ENCODE measurements at regions not wholly inside any gene's neighbourhood (a gene's known extent, or its start where the extent isn't known, plus 50 kb on each side); places are given as distances from the start of the nearest gene placed in this dataset.
"Not testable (repeated sequence)": the region's sequence is repeated elsewhere in the genome, so short reads cannot be mapped to it uniquely, and the experiment has no call there.

DNA sequence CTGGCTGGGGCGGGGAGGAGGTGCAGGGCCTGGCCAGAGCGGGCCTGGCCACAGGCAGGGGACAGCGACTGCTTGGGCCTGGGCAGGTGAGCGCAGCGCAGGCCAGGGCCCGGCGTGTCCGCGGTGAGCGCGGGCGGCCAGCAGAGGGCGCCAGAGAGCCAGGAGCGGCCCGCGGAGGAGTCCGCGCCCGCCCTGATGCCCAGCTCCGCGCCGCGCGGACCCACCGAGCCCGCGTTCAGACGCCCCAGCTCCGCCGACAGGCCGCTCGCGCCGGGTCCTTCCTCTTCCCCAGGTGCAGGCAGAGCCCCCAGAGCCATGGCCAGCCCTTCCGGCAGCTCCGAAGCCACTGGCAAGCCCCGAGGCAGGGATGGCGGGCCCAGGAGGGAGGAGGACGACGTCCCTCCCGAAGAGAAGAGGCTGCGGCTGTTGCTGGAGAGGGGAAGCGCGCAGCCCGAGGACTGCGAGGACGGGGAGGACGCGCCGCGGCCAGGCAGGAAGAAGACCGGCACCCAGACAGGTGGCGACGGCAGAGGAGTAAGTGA is 171.1 kb upstream of the OSBPL11 start:
- TF ChIP-seq, protein P1, sequence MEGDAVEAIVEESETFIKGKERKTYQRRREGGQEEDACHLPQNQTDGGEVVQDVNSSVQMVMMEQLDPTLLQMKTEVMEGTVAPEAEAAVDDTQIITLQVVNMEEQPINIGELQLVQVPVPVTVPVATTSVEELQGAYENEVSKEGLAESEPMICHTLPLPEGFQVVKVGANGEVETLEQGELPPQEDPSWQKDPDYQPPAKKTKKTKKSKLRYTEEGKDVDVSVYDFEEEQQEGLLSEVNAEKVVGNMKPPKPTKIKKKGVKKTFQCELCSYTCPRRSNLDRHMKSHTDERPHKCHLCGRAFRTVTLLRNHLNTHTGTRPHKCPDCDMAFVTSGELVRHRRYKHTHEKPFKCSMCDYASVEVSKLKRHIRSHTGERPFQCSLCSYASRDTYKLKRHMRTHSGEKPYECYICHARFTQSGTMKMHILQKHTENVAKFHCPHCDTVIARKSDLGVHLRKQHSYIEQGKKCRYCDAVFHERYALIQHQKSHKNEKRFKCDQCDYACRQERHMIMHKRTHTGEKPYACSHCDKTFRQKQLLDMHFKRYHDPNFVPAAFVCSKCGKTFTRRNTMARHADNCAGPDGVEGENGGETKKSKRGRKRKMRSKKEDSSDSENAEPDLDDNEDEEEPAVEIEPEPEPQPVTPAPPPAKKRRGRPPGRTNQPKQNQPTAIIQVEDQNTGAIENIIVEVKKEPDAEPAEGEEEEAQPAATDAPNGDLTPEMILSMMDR (IDR thresholded peaks at IDR 0.05; ENCODE audit: borderline replicate concordance, extremely low read depth, insufficient read depth): peak; percentile 87
- H3K9me3 ChIP-seq (ENCODE audit: control insufficient read depth in 2 of 3, insufficient read depth in 1 of 3, low read length in 3 of 3); H3K27ac ChIP-seq (ENCODE audit: low read depth in 2 of 2, low read length in 2 of 2); FAIRE-seq; intact Hi-C loops (cut with DNase I); H3K9ac ChIP-seq (ENCODE audit: low read length in 3 of 3); H3K36me3 ChIP-seq (ENCODE audit: control insufficient read depth in 2 of 3, insufficient read depth in 3 of 3, low read length in 3 of 3); H3K27me3 ChIP-seq (ENCODE audit: control insufficient read depth, insufficient read depth, low read length); H3K4me1 ChIP-seq (ENCODE audit: control insufficient read depth in 2 of 3, insufficient read depth in 2 of 3, low read depth in 1 of 3, low read length in 3 of 3): not testable (repeated sequence)
- peak; percentile 69 to 80 (median 73) for DNase-seq
- H3K4me3 ChIP-seq (ENCODE audit: low read length in 3 of 3): peak overlapping the region in 1 of 3 donors; percentile 16

GRCh38 chr3:125766931-125767330 is 171.6 kb upstream of the OSBPL11 start:
- H3K27ac ChIP-seq (ENCODE audit: low read depth in 2 of 2, low read length in 2 of 2); H3K4me1 ChIP-seq (ENCODE audit: control insufficient read depth in 2 of 3, insufficient read depth in 2 of 3, low read depth in 1 of 3, low read length in 3 of 3); H3K9me3 ChIP-seq (ENCODE audit: control insufficient read depth in 2 of 3, insufficient read depth in 1 of 3, low read length in 3 of 3); H3K36me3 ChIP-seq (ENCODE audit: control insufficient read depth in 2 of 3, insufficient read depth in 3 of 3, low read length in 3 of 3); FAIRE-seq; H3K9ac ChIP-seq (ENCODE audit: low read length in 3 of 3); intact Hi-C loops (cut with DNase I); H3K4me3 ChIP-seq (ENCODE audit: low read length in 3 of 3); H3K27me3 ChIP-seq (ENCODE audit: control insufficient read depth, insufficient read depth, low read length): not testable (repeated sequence)
- DNase-seq: peak in 4 of 5 donors; percentile 12 to 76 (median 28)

DNA sequence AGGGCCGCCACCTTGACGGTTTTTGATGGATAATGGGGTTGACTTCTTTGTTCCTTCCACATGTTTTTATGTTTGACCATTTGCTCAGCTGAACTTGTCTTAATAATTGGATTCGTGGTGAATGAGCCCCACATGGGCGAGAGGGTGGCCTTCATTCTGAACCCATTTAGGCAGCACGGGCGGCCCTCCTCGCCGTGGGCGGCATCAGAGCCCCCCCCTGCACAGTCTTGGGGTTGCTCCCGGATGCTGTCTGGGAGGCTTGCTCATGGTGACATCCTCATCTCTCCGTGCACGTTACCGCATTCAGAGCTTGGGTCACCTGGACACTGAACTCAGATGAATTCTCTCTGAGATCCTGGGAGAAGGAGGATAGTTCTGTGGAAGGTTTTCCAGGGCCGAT is 172.3 kb upstream of the OSBPL11 start:
- Histone ChIP-seq H3K27ac (ENCODE audit: low read depth in 2 of 2, low read length in 2 of 2) (no peak overlapping the region), H3K9me3 (ENCODE audit: control insufficient read depth in 2 of 3, insufficient read depth in 1 of 3, low read length in 3 of 3) (no peaks in the 10 kb centered on the region), H3K27me3 (ENCODE audit: control insufficient read depth, insufficient read depth, low read length) (peaks cover 7% of the 10 kb centered on the region), H3K9ac (ENCODE audit: low read length in 3 of 3) (no peak overlapping the region), H3K36me3 (ENCODE audit: control insufficient read depth in 2 of 3, insufficient read depth in 3 of 3, low read length in 3 of 3) (no peaks in the 10 kb centered on the region), H3K4me1 (ENCODE audit: control insufficient read depth in 2 of 3, insufficient read depth in 2 of 3, low read depth in 1 of 3, low read length in 3 of 3) (no peaks in the 10 kb centered on the region), H3K4me3 (ENCODE audit: low read length in 3 of 3) (no peak overlapping the region)
- FAIRE-seq: no peak
- TF ChIP-seq, protein P1 (IDR thresholded peaks at IDR 0.05; ENCODE audit: borderline replicate concordance, extremely low read depth, insufficient read depth): no peak
- DNase-seq: no peak
- intact Hi-C loops (cut with DNase I): no loop called here

DNA sequence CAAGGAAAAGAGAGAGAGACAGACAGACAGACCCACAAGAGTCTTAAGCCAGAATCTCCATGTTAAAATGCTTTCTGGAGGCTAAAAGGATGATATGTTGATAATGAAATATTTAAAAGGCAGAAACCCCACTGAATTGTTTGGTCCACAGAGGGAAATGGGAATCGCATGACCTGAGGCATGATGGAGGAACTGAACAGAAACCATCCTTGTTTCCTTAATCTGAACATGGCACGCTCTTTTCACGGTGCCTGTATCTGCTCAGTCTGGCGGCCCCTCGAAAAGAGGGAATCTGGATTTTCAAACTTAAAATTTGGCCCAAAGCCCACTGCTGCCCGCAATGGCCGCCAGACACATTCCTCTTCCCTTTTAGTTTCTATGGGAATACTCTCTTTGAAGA is 173.5 kb upstream of the OSBPL11 start:
- H3K9ac ChIP-seq (ENCODE audit: low read length in 3 of 3); H3K4me1 ChIP-seq (ENCODE audit: control insufficient read depth in 2 of 3, insufficient read depth in 2 of 3, low read depth in 1 of 3, low read length in 3 of 3); FAIRE-seq; H3K9me3 ChIP-seq (ENCODE audit: control insufficient read depth in 2 of 3, insufficient read depth in 1 of 3, low read length in 3 of 3); H3K27me3 ChIP-seq (ENCODE audit: control insufficient read depth, insufficient read depth, low read length); DNase-seq; H3K27ac ChIP-seq (ENCODE audit: low read depth in 2 of 2, low read length in 2 of 2); intact Hi-C loops (cut with DNase I); H3K36me3 ChIP-seq (ENCODE audit: control insufficient read depth in 2 of 3, insufficient read depth in 3 of 3, low read length in 3 of 3); H3K4me3 ChIP-seq (ENCODE audit: low read length in 3 of 3): not testable (repeated sequence)

- H3K27me3 ChIP-seq (ENCODE audit: control insufficient read depth, insufficient read depth, low read length); intact Hi-C loops (cut with DNase I); FAIRE-seq: not testable (repeated sequence)
Measured at GRCh38 chr3:125771506-125771905, 176.2 kb upstream of the OSBPL11 start.

DNA sequence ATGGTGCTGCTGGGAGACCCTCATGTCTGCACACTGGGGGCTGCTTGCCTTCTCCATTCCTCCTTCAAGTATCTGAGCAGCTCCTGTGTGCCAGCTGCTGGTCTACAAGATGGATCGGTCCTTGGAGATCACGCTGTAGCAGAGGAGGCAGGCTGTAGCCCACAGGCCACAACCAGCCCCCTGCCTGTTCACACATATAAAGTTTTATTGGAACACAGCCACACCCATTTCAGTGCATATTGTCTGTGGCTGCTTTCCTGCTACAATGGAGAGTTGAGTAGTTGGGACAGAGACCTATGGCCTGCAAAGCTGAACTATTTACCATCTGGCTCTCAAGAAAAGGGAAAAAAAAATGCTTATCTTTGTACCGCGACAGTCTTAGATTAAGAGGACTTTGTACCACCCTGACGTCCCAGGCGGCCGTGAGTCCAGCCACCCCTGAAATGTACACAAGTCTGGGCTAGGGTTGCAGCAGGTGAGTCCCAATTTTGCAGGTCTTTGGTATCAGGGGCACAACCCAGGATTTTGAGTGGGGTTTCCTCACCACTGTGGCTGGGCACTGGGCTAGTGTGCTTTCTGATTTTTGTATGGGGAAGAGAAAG is 179.2 kb upstream of the OSBPL11 start:
- FAIRE-seq; H3K27ac ChIP-seq (ENCODE audit: low read depth in 2 of 2, low read length in 2 of 2); H3K4me1 ChIP-seq (ENCODE audit: control insufficient read depth in 2 of 3, insufficient read depth in 2 of 3, low read depth in 1 of 3, low read length in 3 of 3); intact Hi-C loops (cut with DNase I); H3K36me3 ChIP-seq (ENCODE audit: control insufficient read depth in 2 of 3, insufficient read depth in 3 of 3, low read length in 3 of 3); H3K27me3 ChIP-seq (ENCODE audit: control insufficient read depth, insufficient read depth, low read length); DNase-seq; H3K9ac ChIP-seq (ENCODE audit: low read length in 3 of 3); H3K9me3 ChIP-seq (ENCODE audit: control insufficient read depth in 2 of 3, insufficient read depth in 1 of 3, low read length in 3 of 3); H3K4me3 ChIP-seq (ENCODE audit: low read length in 3 of 3): not testable (repeated sequence)

More at GRCh38 chr3:125771506-125771905, 176.2 kb upstream of the OSBPL11 start:
- not testable (repeated sequence) for H3K36me3 ChIP-seq (ENCODE audit: control insufficient read depth in 2 of 3, insufficient read depth in 3 of 3, low read length in 3 of 3); DNase-seq; H3K4me3 ChIP-seq (ENCODE audit: low read length in 3 of 3); H3K9me3 ChIP-seq (ENCODE audit: control insufficient read depth in 2 of 3, insufficient read depth in 1 of 3, low read length in 3 of 3); H3K4me1 ChIP-seq (ENCODE audit: control insufficient read depth in 2 of 3, insufficient read depth in 2 of 3, low read depth in 1 of 3, low read length in 3 of 3); H3K9ac ChIP-seq (ENCODE audit: low read length in 3 of 3); H3K27ac ChIP-seq (ENCODE audit: low read depth in 2 of 2, low read length in 2 of 2)

- intact Hi-C loops (cut with DNase I): not testable (repeated sequence)
Measured at GRCh38 chr3:125775106-125775505, 179.8 kb upstream of the OSBPL11 start.

More at GRCh38 chr3:125775106-125775505, 179.8 kb upstream of the OSBPL11 start:
- H3K27ac ChIP-seq (ENCODE audit: low read depth in 2 of 2, low read length in 2 of 2); H3K27me3 ChIP-seq (ENCODE audit: control insufficient read depth, insufficient read depth, low read length); H3K9me3 ChIP-seq (ENCODE audit: control insufficient read depth in 2 of 3, insufficient read depth in 1 of 3, low read length in 3 of 3); H3K9ac ChIP-seq (ENCODE audit: low read length in 3 of 3); FAIRE-seq; DNase-seq; H3K4me3 ChIP-seq (ENCODE audit: low read length in 3 of 3); H3K36me3 ChIP-seq (ENCODE audit: control insufficient read depth in 2 of 3, insufficient read depth in 3 of 3, low read length in 3 of 3); H3K4me1 ChIP-seq (ENCODE audit: control insufficient read depth in 2 of 3, insufficient read depth in 2 of 3, low read depth in 1 of 3, low read length in 3 of 3): not testable (repeated sequence)
